ENCODE measurements at regions not wholly inside any gene's neighbourhood (a gene's known extent, or its start where the extent isn't known, plus 50 kb on each side); places are given as distances from the start of the nearest gene placed in this dataset.
"Not testable (repeated sequence)": the region's sequence is repeated elsewhere in the genome, so short reads cannot be mapped to it uniquely, and the experiment has no call there.

GRCh38 chr1:229888157-229888556 lies 178.9 kb upstream of the GALNT2 start:
- DNase-seq = no peak

GRCh38 chr1:229888561-229889001 lies 178.5 kb upstream of the GALNT2 start:
- DNase-seq = no peak

GRCh38 chr1:229889031-229889517 lies 178.0 kb upstream of the GALNT2 start:
- no peak for DNase-seq

GRCh38 chr1:229891227-229891626 lies 175.8 kb upstream of the GALNT2 start:
- no peak for DNase-seq

GRCh38 chr1:229892515-229893117 lies 174.4 kb upstream of the GALNT2 start:
- no peak for DNase-seq

GRCh38 chr1:229893762-229894444 lies 173.1 kb upstream of the GALNT2 start:
- no peak for DNase-seq

GRCh38 chr1:229894532-229894931 lies 172.5 kb upstream of the GALNT2 start:
- no peak for DNase-seq

- DNase-seq = no peak
These were observed 171.4 kb upstream of the GALNT2 start for GRCh38 chr1:229895605-229896004.

GRCh38 chr1:229896306-229896705 lies 170.7 kb upstream of the GALNT2 start:
- no peak for DNase-seq

- no peak for DNase-seq
These were observed 170.2 kb upstream of the GALNT2 start for GRCh38 chr1:229896861-229897260.

- DNase-seq = no peak
These were observed 169.5 kb upstream of the GALNT2 start for GRCh38 chr1:229897501-229897900.

GRCh38 chr1:229900220-229900619 lies 166.8 kb upstream of the GALNT2 start:
- no peak for DNase-seq

- no peak for DNase-seq
These were observed 161.9 kb upstream of the GALNT2 start for GRCh38 chr1:229905031-229905545.

GRCh38 chr1:229905652-229906051 lies 161.4 kb upstream of the GALNT2 start:
- DNase-seq = no peak

- DNase-seq = no peak
These were observed 159.0 kb upstream of the GALNT2 start for GRCh38 chr1:229907884-229908638.

- no peak for DNase-seq
These were observed 158.3 kb upstream of the GALNT2 start for GRCh38 chr1:229908689-229909088.

- DNase-seq = no peak
These were observed 153.5 kb upstream of the GALNT2 start for GRCh38 chr1:229913489-229913888.

GRCh38 chr1:229919488-229919887 lies 147.6 kb upstream of the GALNT2 start:
- DNase-seq = not testable (repeated sequence)

GRCh38 chr1:229920683-229921082 lies 146.4 kb upstream of the GALNT2 start:
- no peak for DNase-seq

- DNase-seq = no peak
These were observed 144.8 kb upstream of the GALNT2 start for GRCh38 chr1:229922249-229922648.

- DNase-seq = no peak
These were observed 142.4 kb upstream of the GALNT2 start for GRCh38 chr1:229924639-229925038.

GRCh38 chr1:229928767-229929166 lies 138.3 kb upstream of the GALNT2 start:
- DNase-seq = no peak

GRCh38 chr1:229931751-229932150 lies 135.3 kb upstream of the GALNT2 start:
- not testable (repeated sequence) for DNase-seq

GRCh38 chr1:229935157-229935556 lies 131.9 kb upstream of the GALNT2 start:
- DNase-seq = not testable (repeated sequence)

All from stimulated activated CD4-positive, alpha-beta T cell treated with anti-CD3 and anti-CD28 coated beads, Interleukin-4, amount 100 ng/mL, for 1 hour (primary cell).